Heart right ventricle (tissue), 16 donors: ENCODE measurements at regions not wholly inside any gene's neighbourhood (a gene's known extent, or its start where the extent isn't known, plus 50 kb on each side); places are given as distances from the start of the nearest gene placed in this dataset.

ENCODE experiments used
- ATAC-seq, 8 donors: fragments of 200-7000 bp; cut with Tn5 transposase; one replicate each; pipeline ENCODE4 v1.9.1; 2020; ENCODE audit warnings: mild to moderate bottlenecking in 8 of 8, moderate library complexity in 8 of 8, moderate number of reproducible peaks in 1 of 8
- DNase-seq, 2 donors: peaks; one replicate each; pipeline ENCODE4 v3.0.0-alpha.2; 2020
- H3K27ac ChIP-seq, 10 donors: fragments of 200-600 bp; sonication (generic) in 2 of 10; one replicate each; pipeline versions ENCODE4 v1.5.0 to v1.8.0; 2020 to 2022; ENCODE audit warnings: mild to moderate bottlenecking in 3 of 10
- H3K27me3 ChIP-seq, 7 donors: fragments of 200-600 bp; one replicate each; pipeline ENCODE4 v1.8.0; 2021 to 2022; ENCODE audit warnings: mild to moderate bottlenecking in 2 of 7
- H3K36me3 ChIP-seq, 9 donors: fragments of 200-600 bp; sonication (generic) in 1 of 9; one replicate each; pipeline versions ENCODE4 v1.5.0 to v1.8.0; 2020 to 2022; ENCODE audit warnings: mild to moderate bottlenecking in 2 of 9
- H3K4me1 ChIP-seq, 9 donors: fragments of 200-600 bp; sonication (generic) in 1 of 9; one replicate each; pipeline versions ENCODE4 v1.5.0 to v1.8.0; 2020 to 2022; ENCODE audit warnings: mild to moderate bottlenecking in 4 of 9
- H3K4me3 ChIP-seq, 10 donors: fragments of 200-600 bp; sonication (generic) in 2 of 10; one replicate each; pipeline versions ENCODE4 v1.5.0 to v1.8.0; 2020 to 2022; ENCODE audit warnings: mild to moderate bottlenecking in 7 of 10, moderate library complexity in 2 of 10
- H3K9me3 ChIP-seq, 11 donors: fragments of 200-600 bp in 10 of 11; sonication (generic) in 2 of 11; one replicate each; pipeline versions ENCODE4 v1.5.0 to v1.8.0; 2013 to 2022; ENCODE audit warnings: mild to moderate bottlenecking in 2 of 11, control low read depth in 1 of 11, moderate library complexity in 1 of 11
- CTCF ChIP-seq, 9 donors: fragments of 200-600 bp; sonication (generic) in 2 of 9; IDR thresholded peaks; one replicate each; pipeline versions ENCODE4 v1.5.0 to v1.8.0; 2021 to 2022; ENCODE audit warnings: antibody characterized with exemption in 9 of 9, mild to moderate bottlenecking in 5 of 9, moderate library complexity in 1 of 9
- WGBS, 2 donors: extraction: QIAGEN DNeasy Blood & Tissue Kit; methylation state at CpG; one replicate each; pipeline ENCODE4 v1.1.7; 2013; ENCODE audit warnings: inconsistent platforms in 1 of 2; 5-methylcytosine and 5-hydroxymethylcytosine counted together
- intact Hi-C, 10 donors: fragments of 100-400 bp; cut with DNase I; formaldehyde crosslinking; loops; one replicate each; pipeline versions ENCODE4 v1.11.1 to v1.14.2; 2022
- donor health status: Arrhythmogenic right ventricular cardiomyopathy.
- donor health status: ischemic (EF 13 %, LVEDD 7.1; RV severe dilation, severe dysfunction).
- donor health status: healthy with polysubstance abuse.
- donor health status: DM: no; HTN: yes; CAD: no.
- donor health status: DM: no; HTN: no; CAD: no.
- donor health status: ischemic (EF 25% LVEDD 6.9; RV normal size, moderate dysfunction).
- donor health status: ischemic (EF 25% LVEDD 5.7; RV mildly dilated, moderate dysfunction).
- donor health status: healthy.
- donor health status: DM: yes; HTN: yes; CAD: no.
- donor health status: Ischemic cardiomyopathy.
- donor health status: ischemic (EF 35%, LVEDD 5.7; RV mildly dilated, moderate dysfunction).
- donor health status: nonischemic (EF 11% LVEDD 7.7; RV severe dilation, severe dysfunction).
- donor health status: DM: yes; HTN: yes; CAD: no.
- donor health status: PGD.
- donor health status: ischemic (EF 29% LVEDD 5.4; RV normal size, mild dysfunction).
- donor health status: nonischemic (EF 23%, LVEDD 6.1; RV moderate dilation, normal function).

GRCh38 chr9:75798505-75798904 lies 92.0 kb upstream of the PCSK5 start:
- Histone ChIP-seq H3K9me3 (peaks cover 0 to 4% (median 0%) of the 10 kb centered on the region in 11 donors), H3K4me3 (no peak overlapping the region), H3K4me1 (no peaks in the 10 kb centered on the region), H3K36me3 (no peaks in the 10 kb centered on the region), H3K27ac (no peak overlapping the region), H3K27me3 (no peaks in the 10 kb centered on the region)
- DNase-seq, result no peak
- intact Hi-C loops, result no loop called here
- no peak for ATAC-seq
- WGBS, 2 donors, result 91% methylated on average over 1 of the region's 1 CpG
- no peak for TF ChIP-seq CTCF (IDR thresholded peaks at IDR 0.05)

GRCh38 chr9:75803130-75803529 lies 87.3 kb upstream of the PCSK5 start:
- no peak for ATAC-seq
- no peak for DNase-seq
- Histone ChIP-seq H3K27ac (no peak overlapping the region), H3K4me1 (no peaks in the 10 kb centered on the region), H3K9me3 (no peaks in the 10 kb centered on the region), H3K4me3 (no peak overlapping the region), H3K27me3 (no peaks in the 10 kb centered on the region), H3K36me3 (no peaks in the 10 kb centered on the region)
- no peak for TF ChIP-seq CTCF (IDR thresholded peaks at IDR 0.05)
- intact Hi-C loops, result no loop called here

DNA sequence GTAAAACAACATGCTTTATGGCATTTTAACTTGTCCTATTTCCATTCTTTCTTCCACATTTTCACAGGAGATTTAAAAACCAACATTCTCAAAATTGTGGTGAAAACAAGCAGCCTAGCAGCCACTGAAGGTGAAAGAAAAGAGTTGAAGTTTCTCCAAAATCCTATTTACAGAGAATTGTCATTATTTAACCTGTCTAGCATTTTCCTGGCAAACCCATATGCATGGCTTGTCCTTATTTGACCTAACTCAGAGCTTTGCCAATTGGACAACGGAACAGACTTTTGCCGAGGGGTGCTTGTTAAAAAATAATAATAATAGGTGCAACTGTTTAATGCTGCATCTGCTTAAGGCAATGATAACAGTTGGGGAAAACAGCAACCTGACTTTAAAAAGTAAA lies 80.4 kb upstream of the PCSK5 start:
- Histone ChIP-seq H3K27me3 (no peaks in the 10 kb centered on the region), H3K9me3 (peaks cover 0 to 47% (median 24%) of the 10 kb centered on the region in 11 donors), H3K4me3 (no peak overlapping the region), H3K36me3 (no peaks in the 10 kb centered on the region), H3K27ac (no peak overlapping the region), H3K4me1 (no peaks in the 10 kb centered on the region)
- DNase-seq, result no peak
- no peak for ATAC-seq
- WGBS, 2 donors, result 71 to 76% methylated on average over 2 of the region's 2 CpGs
- intact Hi-C loops, result no loop called here
- TF ChIP-seq CTCF (IDR thresholded peaks at IDR 0.05), result no peak

DNA sequence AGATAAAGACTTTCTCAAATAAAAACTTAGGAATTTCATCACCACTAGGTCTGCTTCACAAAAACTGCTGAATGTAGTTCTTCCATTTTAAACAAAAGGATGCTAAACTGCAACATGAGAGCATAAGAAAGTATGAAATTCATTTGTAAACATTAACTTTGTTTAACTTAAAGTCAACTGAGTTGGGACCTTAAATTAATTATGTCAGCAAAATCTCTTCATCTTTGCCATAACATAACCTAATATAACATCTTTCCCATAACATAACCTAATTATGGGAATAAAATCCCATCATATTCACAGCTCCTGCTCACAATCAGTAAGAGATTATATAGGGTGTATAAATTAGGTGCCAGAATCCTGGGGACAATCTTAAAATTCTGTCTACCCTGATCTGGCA lies 78.8 kb upstream of the PCSK5 start:
- intact Hi-C loops, result no loop called here
- DNase-seq, result no peak
- Histone ChIP-seq H3K36me3 (no peaks in the 10 kb centered on the region), H3K9me3 (peaks cover 0 to 60% (median 24%) of the 10 kb centered on the region in 11 donors), H3K27ac (no peak overlapping the region), H3K27me3 (no peaks in the 10 kb centered on the region), H3K4me1 (no peaks in the 10 kb centered on the region), H3K4me3 (no peak overlapping the region)
- no peak for TF ChIP-seq CTCF (IDR thresholded peaks at IDR 0.05)
- no peak for ATAC-seq

DNA sequence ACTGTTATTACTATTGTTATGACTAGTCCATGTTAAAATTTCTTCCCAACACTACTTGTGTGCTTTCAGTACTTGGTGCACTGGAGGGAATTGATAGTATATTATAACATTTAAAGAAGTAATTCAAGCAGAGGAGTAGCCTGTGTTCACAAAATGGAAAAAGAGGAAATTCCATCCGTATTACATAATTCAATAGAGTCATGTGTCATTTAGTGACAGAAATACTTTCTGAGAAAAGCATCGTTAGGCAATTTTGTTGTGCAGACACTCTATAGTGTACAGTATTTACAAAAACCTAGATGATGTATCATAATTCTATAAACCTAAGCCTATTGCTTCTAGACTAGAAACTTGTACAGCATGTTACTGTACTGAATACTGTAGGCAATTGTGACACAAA lies 78.3 kb upstream of the PCSK5 start:
- no peak overlapping the region for H3K27ac ChIP-seq
- no peak for DNase-seq
- no peaks in the 10 kb centered on the region for H3K4me1 ChIP-seq
- H3K27me3 ChIP-seq, result no peaks in the 10 kb centered on the region
- peaks cover 0 to 65% (median 24%) of the 10 kb centered on the region in 11 donors for H3K9me3 ChIP-seq
- WGBS, 2 donors, result 39 to 58% methylated on average over 2 of the region's 2 CpGs
- intact Hi-C loops, result no loop called here
- no peak for ATAC-seq
- H3K4me3 ChIP-seq, result no peak overlapping the region
- TF ChIP-seq CTCF (IDR thresholded peaks at IDR 0.05), result no peak
- H3K36me3 ChIP-seq, result no peaks in the 10 kb centered on the region
